Panc1 (cell line): ENCODE measurements at regions not wholly inside any gene's neighbourhood (a gene's known extent, or its start where the extent isn't known, plus 50 kb on each side); places are given as distances from the start of the nearest gene placed in this dataset.
"Not testable (repeated sequence)": the region's sequence is repeated elsewhere in the genome, so short reads cannot be mapped to it uniquely, and the experiment has no call there.

Experiments used
- ATAC-seq: fragments of 200-7000 bp; cut with Tn5 transposase; 2 replicates; pipeline ENCODE4 v1.9.1; 2020; ENCODE audit warnings: mild to moderate bottlenecking, moderate library complexity
- BruUV-seq: library from RNA; stranded (reverse); fragments of 400-500 nt; replicated peaks from 2 replicates; lab custom pipeline; 2021; lab: Mats Ljungman, UMichigan
- CTCF ChIA-PET: fragments of 300-600 bp; sonication (Branson Sonifier 250); formaldehyde crosslinking; loops from one replicate; lab custom pipeline; 2022; ENCODE audit warnings: antibody characterized with exemption; lab: Charles Lee
- POLR2A ChIA-PET: fragments of 300-600 bp; sonication (Branson Sonifier 250); formaldehyde crosslinking; loops from one replicate; lab custom pipeline; 2022; ENCODE audit warnings: antibody characterized with exemption; lab: Charles Lee
- DNase-seq: peaks from one replicate; pipeline ENCODE4 v3.0.0-alpha.2; 2010; ENCODE audit warnings: low read depth, low spot score
- H3K27ac ChIP-seq: 2 replicates; pipeline ENCODE4 v1.5.1; 2011; ENCODE audit warnings: mild to moderate bottlenecking, low read length, inconsistent platforms
- H3K27me3 ChIP-seq: fragments of 200-500 bp; sonication (Bioruptor generic); 2 replicates; pipeline ENCODE4 v1.6.0; 2014; ENCODE audit warnings: low read length, inconsistent platforms; ENCODE audit not compliant: control insufficient read depth, insufficient read depth
- H3K36me3 ChIP-seq: fragments of 200-500 bp; sonication (Bioruptor generic); 2 replicates; pipeline ENCODE4 v1.5.1; 2014; ENCODE audit warnings: inconsistent platforms, mild to moderate bottlenecking, low read length, moderate library complexity; ENCODE audit not compliant: control insufficient read depth, insufficient read depth
- H3K4me1 ChIP-seq: 2 replicates; pipeline ENCODE4 v1.5.1; 2011; ENCODE audit warnings: inconsistent platforms, mild to moderate bottlenecking, low read length, moderate library complexity; ENCODE audit not compliant: control insufficient read depth, insufficient read depth
- H3K4me3 ChIP-seq, 2 experiments: 2 replicates each; pipeline ENCODE4 v1.5.1; 2011 to 2012; ENCODE audit warnings: low read depth in 2 of 2, low read length in 2 of 2, mild to moderate bottlenecking in 2 of 2, inconsistent platforms in 1 of 2, moderate library complexity in 1 of 2
- H3K9me3 ChIP-seq: fragments of 200-500 bp; sonication (Bioruptor generic); 2 replicates; pipeline ENCODE4 v1.5.1; 2014; ENCODE audit warnings: low read depth, mild to moderate bottlenecking, inconsistent platforms, low read length, moderate library complexity; ENCODE audit not compliant: control insufficient read depth, insufficient read depth
- POLR2AphosphoS5 ChIP-seq: IDR thresholded peaks from 2 replicates; pipeline ENCODE4 v1.6.1; 2012; ENCODE audit warnings: mild to moderate bottlenecking, low read depth, low read length, moderate library complexity
- REST ChIP-seq, 2 experiments: IDR thresholded peaks; 2 replicates each; pipeline ENCODE4 v1.6.1; 2011 to 2012; ENCODE audit warnings: low read depth in 2 of 2, control low read depth in 1 of 2, low read length in 1 of 2, mild to moderate bottlenecking in 1 of 2, moderate library complexity in 1 of 2; ENCODE audit not compliant: insufficient read depth in 1 of 2
- SIN3A ChIP-seq: IDR thresholded peaks from 2 replicates; pipeline ENCODE4 v1.6.1; 2012; ENCODE audit warnings: low read depth, mild to moderate bottlenecking, low read length, moderate library complexity, borderline replicate concordance; ENCODE audit not compliant: insufficient read depth
- TCF7L2 ChIP-seq: IDR thresholded peaks from 2 replicates; pipeline ENCODE4 v1.6.1; 2011; ENCODE audit warnings: mild to moderate bottlenecking, low read depth, low read length, inconsistent platforms
- in situ Hi-C: cut with HindIII; loops from 2 replicates; pipeline ENCODE4 v1.10.0; 2016; ENCODE audit warnings: low sequenced_read_pairs, low pct_unique_long_range_greater_than_20kb
- intact Hi-C: fragments of 100-400 bp; cut with micrococcal nuclease; formaldehyde crosslinking; loops from one replicate; pipeline ENCODE4 v1.10.0; 2022; ENCODE audit not compliant: unreplicated experiment
- TF ChIP-seq, protein P1 (sequence below): fragments of 450-650 bp; IDR thresholded peaks from 2 replicates; pipeline ENCODE4 v1.5.1; 2017; ENCODE audit warnings: mild to moderate bottlenecking

DNA sequence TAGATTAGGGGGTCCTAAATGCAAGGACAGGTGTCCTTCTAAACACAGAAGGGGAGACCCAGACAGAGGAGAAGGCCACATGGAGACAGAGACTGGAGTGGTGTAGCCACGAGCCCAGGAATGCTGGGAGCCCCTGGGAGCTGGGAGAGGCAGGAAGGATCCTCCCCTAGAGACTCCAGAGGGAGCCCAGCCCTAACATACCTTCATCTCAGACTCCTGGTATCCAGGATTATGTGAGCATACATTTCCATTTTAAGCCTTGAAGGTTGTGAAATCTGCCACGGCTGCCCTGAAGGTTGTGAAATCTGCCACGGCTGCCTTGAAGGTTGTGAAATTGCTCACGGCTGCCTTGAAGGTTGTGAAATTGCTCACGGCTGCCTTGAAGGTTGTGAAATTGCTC lies 148.4 kb downstream of the ASMT start:
- in situ Hi-C loops (no loop called here), intact Hi-C loops (no loop called here)
- TF ChIP-seq REST (IDR thresholded peaks at IDR 0.05; ENCODE audit: insufficient read depth in 1 of 2, low read depth in 2 of 2, low read length in 1 of 2) = no peak
- no peak for TF ChIP-seq POLR2AphosphoS5
- no peaks in the 10 kb centered on the region for H3K36me3 ChIP-seq
- no peak for DNase-seq
- H3K9me3 ChIP-seq = no peaks in the 10 kb centered on the region
- H3K27ac ChIP-seq = no peak overlapping the region
- ATAC-seq = no peak
- H3K27me3 ChIP-seq = no peaks in the 10 kb centered on the region
- ChIA-PET POLR2A (no interaction called here), CTCF (no interaction called here)
- no peaks in the 10 kb centered on the region for H3K4me1 ChIP-seq
- BruUV-seq = no TSS peak
- H3K4me3 ChIP-seq = no peak overlapping the region

- ATAC-seq, H3K4me1 ChIP-seq, BruUV-seq, H3K27ac ChIP-seq, H3K27me3 ChIP-seq, in situ Hi-C loops, H3K36me3 ChIP-seq, H3K9me3 ChIP-seq, CTCF ChIA-PET, POLR2A ChIA-PET, DNase-seq, H3K4me3 ChIP-seq, intact Hi-C loops: not testable (repeated sequence)
These were observed 150.1 kb downstream of the ASMT start for GRCh38 chrX:1764883-1765364.

- ChIA-PET POLR2A (no interaction called here), CTCF (no interaction called here)
- TF ChIP-seq TCF7L2 (no peak), SIN3A (no peak), REST (IDR thresholded peaks at IDR 0.05; ENCODE audit: insufficient read depth in 1 of 2, low read depth in 2 of 2, low read length in 1 of 2) (no peak), POLR2AphosphoS5 (no peak)
- TF ChIP-seq, protein P1, sequence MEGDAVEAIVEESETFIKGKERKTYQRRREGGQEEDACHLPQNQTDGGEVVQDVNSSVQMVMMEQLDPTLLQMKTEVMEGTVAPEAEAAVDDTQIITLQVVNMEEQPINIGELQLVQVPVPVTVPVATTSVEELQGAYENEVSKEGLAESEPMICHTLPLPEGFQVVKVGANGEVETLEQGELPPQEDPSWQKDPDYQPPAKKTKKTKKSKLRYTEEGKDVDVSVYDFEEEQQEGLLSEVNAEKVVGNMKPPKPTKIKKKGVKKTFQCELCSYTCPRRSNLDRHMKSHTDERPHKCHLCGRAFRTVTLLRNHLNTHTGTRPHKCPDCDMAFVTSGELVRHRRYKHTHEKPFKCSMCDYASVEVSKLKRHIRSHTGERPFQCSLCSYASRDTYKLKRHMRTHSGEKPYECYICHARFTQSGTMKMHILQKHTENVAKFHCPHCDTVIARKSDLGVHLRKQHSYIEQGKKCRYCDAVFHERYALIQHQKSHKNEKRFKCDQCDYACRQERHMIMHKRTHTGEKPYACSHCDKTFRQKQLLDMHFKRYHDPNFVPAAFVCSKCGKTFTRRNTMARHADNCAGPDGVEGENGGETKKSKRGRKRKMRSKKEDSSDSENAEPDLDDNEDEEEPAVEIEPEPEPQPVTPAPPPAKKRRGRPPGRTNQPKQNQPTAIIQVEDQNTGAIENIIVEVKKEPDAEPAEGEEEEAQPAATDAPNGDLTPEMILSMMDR = no peak
- no peak overlapping the region for H3K27ac ChIP-seq
- H3K36me3 ChIP-seq = no peaks in the 10 kb centered on the region
- BruUV-seq = no TSS peak
- in situ Hi-C loops = no loop called here
- H3K4me3 ChIP-seq = no peak overlapping the region
- ATAC-seq = no peak
- no peak for DNase-seq
- H3K27me3 ChIP-seq = no peaks in the 10 kb centered on the region
- no peaks in the 10 kb centered on the region for H3K4me1 ChIP-seq
- no peaks in the 10 kb centered on the region for H3K9me3 ChIP-seq
- intact Hi-C loops = no loop called here
These were observed 152.2 kb downstream of the ASMT start for GRCh38 chrX:1767026-1767425.
